Colonic mucosa (tissue), 4 donors: ENCODE measurements at regions not wholly inside any gene's neighbourhood (a gene's known extent, or its start where the extent isn't known, plus 50 kb on each side); places are given as distances from the start of the nearest gene placed in this dataset.

Source experiments
- DNase-seq: peaks from one replicate; pipeline ENCODE4 v3.0.0-alpha.2; 2020
- H3K27ac ChIP-seq: fragments of 200-600 bp; one replicate; pipeline ENCODE4 v1.8.0; 2021
- H3K27me3 ChIP-seq: fragments of 200-600 bp; one replicate; pipeline ENCODE4 v1.8.0; 2021
- H3K36me3 ChIP-seq: fragments of 200-600 bp; one replicate; pipeline ENCODE4 v1.8.0; 2021
- H3K4me1 ChIP-seq: fragments of 200-600 bp; one replicate; pipeline ENCODE4 v1.8.0; 2021; ENCODE audit warnings: mild to moderate bottlenecking
- H3K4me3 ChIP-seq: fragments of 200-600 bp; one replicate; pipeline ENCODE4 v1.8.0; 2021
- H3K9ac ChIP-seq, 2 donors: one replicate each; pipeline ENCODE4 v1.7.0; 2013; ENCODE audit warnings: control low read depth in 2 of 2, low read depth in 2 of 2, low read length in 2 of 2
- H3K9me3 ChIP-seq: fragments of 200-600 bp; one replicate; pipeline ENCODE4 v1.8.0; 2021
- CTCF ChIP-seq: fragments of 200-600 bp; IDR thresholded peaks from one replicate; pipeline ENCODE4 v1.8.0; 2022; ENCODE audit warnings: antibody characterized with exemption, mild to moderate bottlenecking
- intact Hi-C: fragments of 100-400 bp; cut with DNase I; formaldehyde crosslinking; loops from one replicate; pipeline ENCODE4 v1.14.1; 2022
- donor health status: healthy.
- donor health status: DM: no; HTN: no; CAD: no.
- donor health status: DM: no; HTN: no; CAD: no.

- H3K4me1 ChIP-seq: no peaks in the 10 kb centered on the region
- no peak overlapping the region for H3K9ac ChIP-seq
- no peaks in the 10 kb centered on the region for H3K27me3 ChIP-seq
- no peaks in the 10 kb centered on the region for H3K36me3 ChIP-seq
- H3K4me3 ChIP-seq: no peak overlapping the region
- no peak for DNase-seq
- intact Hi-C loops: no loop called here
- no peaks in the 10 kb centered on the region for H3K9me3 ChIP-seq
- TF ChIP-seq CTCF: no peak
- no peak overlapping the region for H3K27ac ChIP-seq
Observed at GRCh38 chr4:159549098-159549518, 446.2 kb downstream of the RAPGEF2 start.

GRCh38 chr4:159551281-159551680 lies 448.4 kb downstream of the RAPGEF2 start:
- no peak for DNase-seq
- Histone ChIP-seq H3K4me3 (no peak overlapping the region), H3K9ac (no peak overlapping the region), H3K9me3 (no peaks in the 10 kb centered on the region), H3K36me3 (no peaks in the 10 kb centered on the region), H3K4me1 (no peaks in the 10 kb centered on the region), H3K27me3 (no peaks in the 10 kb centered on the region), H3K27ac (no peak overlapping the region)
- intact Hi-C loops: no loop called here
- TF ChIP-seq CTCF: no peak

- H3K9me3 ChIP-seq: no peaks in the 10 kb centered on the region
- no peak for DNase-seq
- no peaks in the 10 kb centered on the region for H3K27me3 ChIP-seq
- no peak for TF ChIP-seq CTCF
- no peak overlapping the region for H3K9ac ChIP-seq
- H3K27ac ChIP-seq: no peak overlapping the region
- H3K36me3 ChIP-seq: no peaks in the 10 kb centered on the region
- H3K4me3 ChIP-seq: no peak overlapping the region
- no peaks in the 10 kb centered on the region for H3K4me1 ChIP-seq
- intact Hi-C loops: no loop called here
Observed at GRCh38 chr4:159552979-159553768, 450.3 kb downstream of the RAPGEF2 start.

DNA sequence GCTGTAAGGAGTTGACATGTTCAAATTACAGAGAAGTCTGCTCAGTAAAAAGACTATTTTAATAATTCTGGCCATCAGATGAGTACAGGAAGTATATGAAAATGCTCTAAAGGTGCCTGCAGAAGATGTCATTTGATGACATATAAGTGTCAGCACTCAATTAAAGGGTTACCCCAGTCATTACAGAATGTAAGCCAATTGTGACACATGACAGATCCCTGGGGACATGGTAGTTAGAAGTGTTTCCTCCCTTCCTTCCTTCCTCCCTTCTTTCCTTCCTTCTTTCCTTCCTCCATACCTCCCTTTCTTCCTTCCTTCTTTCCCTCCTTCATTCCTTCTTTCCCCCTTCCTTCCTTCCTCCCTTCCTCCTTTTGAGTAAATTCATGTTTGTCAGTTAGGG lies 453.0 kb downstream of the RAPGEF2 start:
- H3K9me3 ChIP-seq: no peaks in the 10 kb centered on the region
- DNase-seq: no peak
- TF ChIP-seq CTCF: no peak
- H3K36me3 ChIP-seq: no peaks in the 10 kb centered on the region
- H3K4me3 ChIP-seq: no peak overlapping the region
- H3K27me3 ChIP-seq: no peaks in the 10 kb centered on the region
- intact Hi-C loops: no loop called here
- H3K4me1 ChIP-seq: no peaks in the 10 kb centered on the region
- H3K9ac ChIP-seq: no peak overlapping the region
- no peak overlapping the region for H3K27ac ChIP-seq

DNA sequence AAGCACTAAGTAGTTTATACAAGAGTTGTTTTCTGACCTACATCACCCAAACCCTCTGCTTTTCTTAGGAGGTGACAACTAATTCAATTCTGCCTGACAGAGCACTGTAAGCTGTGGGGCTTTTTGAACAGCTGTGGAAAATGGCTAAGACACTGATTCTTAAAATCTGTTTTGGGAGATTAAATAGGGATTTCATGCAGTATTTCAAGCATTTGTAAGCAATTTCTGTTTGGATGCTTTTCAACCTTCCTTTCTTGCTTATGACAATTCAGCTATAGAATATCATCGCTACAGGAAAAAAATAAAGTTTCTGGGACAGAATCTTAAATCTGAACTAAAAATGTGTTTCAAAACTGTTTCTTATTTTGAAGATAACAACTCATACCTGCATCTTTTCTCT lies 459.5 kb downstream of the RAPGEF2 start:
- Histone ChIP-seq H3K27ac (no peak overlapping the region), H3K36me3 (no peaks in the 10 kb centered on the region), H3K27me3 (no peaks in the 10 kb centered on the region), H3K9ac (no peak overlapping the region), H3K4me1 (no peaks in the 10 kb centered on the region), H3K9me3 (no peaks in the 10 kb centered on the region), H3K4me3 (no peak overlapping the region)
- DNase-seq: no peak
- TF ChIP-seq CTCF: no peak
- intact Hi-C loops: no loop called here
